Kidney (tissue), 13 donors: ENCODE measurements at regions not wholly inside any gene's neighbourhood (a gene's known extent, or its start where the extent isn't known, plus 50 kb on each side); places are given as distances from the start of the nearest gene placed in this dataset.

ENCODE experiments used
- DNase-seq, 5 donors: peaks; one replicate each; pipeline ENCODE4 v3.0.0-alpha.2; 2013 to 2020
- FAIRE-seq: peaks from 2 replicates; lab custom pipeline; 2012; peaks lifted over from hg19 to GRCh38; lab: Jason Lieb, UNC
- H3K27ac ChIP-seq, 2 donors: one replicate each; pipeline ENCODE4 v1.7.0; 2013; ENCODE audit warnings: low read depth in 2 of 2, low read length in 2 of 2, inconsistent platforms in 1 of 2
- H3K27me3 ChIP-seq: one replicate; pipeline ENCODE4 v1.7.1; 2013; ENCODE audit warnings: low read length, inconsistent platforms; ENCODE audit not compliant: control insufficient read depth, insufficient read depth
- H3K36me3 ChIP-seq, 3 donors: one replicate each; pipeline versions ENCODE4 v1.7.0 to v1.7.1; 2013; ENCODE audit warnings: low read length in 3 of 3, control low read depth in 1 of 3, inconsistent platforms in 1 of 3; ENCODE audit not compliant: insufficient read depth in 3 of 3, control insufficient read depth in 2 of 3
- H3K4me1 ChIP-seq, 3 donors: one replicate each; pipeline versions ENCODE4 v1.7.0 to v1.7.1; 2013; ENCODE audit warnings: low read length in 3 of 3, inconsistent platforms in 1 of 3, low read depth in 1 of 3; ENCODE audit not compliant: control insufficient read depth in 2 of 3, insufficient read depth in 2 of 3
- H3K4me3 ChIP-seq, 3 donors: one replicate each; pipeline versions ENCODE4 v1.7.0 to v1.8.1; 2013; ENCODE audit warnings: low read length in 3 of 3, control low read depth in 1 of 3, inconsistent platforms in 1 of 3
- H3K9ac ChIP-seq, 3 donors: one replicate each; pipeline versions ENCODE4 v1.7.0 to v1.7.1; 2013; ENCODE audit warnings: low read length in 3 of 3, control low read depth in 1 of 3, inconsistent platforms in 1 of 3
- H3K9me3 ChIP-seq, 3 donors: one replicate each; pipeline versions ENCODE4 v1.7.0 to v1.7.1; 2013; ENCODE audit warnings: low read length in 3 of 3, control low read depth in 1 of 3, inconsistent platforms in 1 of 3; ENCODE audit not compliant: control insufficient read depth in 2 of 3, insufficient read depth in 1 of 3
- CTCF ChIP-seq: IDR thresholded peaks from 3 replicates; pipeline ENCODE4 v1.5.1; 2012; ENCODE audit warnings: mild to moderate bottlenecking, moderate library complexity, borderline replicate concordance; ENCODE audit not compliant: insufficient read depth; ENCODE audit errors: extremely low read depth
- intact Hi-C: fragments of 100-400 bp; cut with DNase I; formaldehyde crosslinking; loops from one replicate; pipeline ENCODE4 v1.11.1; 2022
- donor health status: control.
- donor health status: control.
- donor health status: control.
- donor health status: control.
- donor health status: control.
- donor health status: DM: yes; HTN: yes; CAD: no.
- donor health status: Normal renal cell carcinoma (clear cell type).

- H3K27me3 ChIP-seq = no peaks in the 10 kb centered on the region
- H3K36me3 ChIP-seq = no peaks in the 10 kb centered on the region
- no peak overlapping the region for H3K9ac ChIP-seq
- TF ChIP-seq CTCF = no peak
- H3K9me3 ChIP-seq = no peaks in the 10 kb centered on the region
- FAIRE-seq (no peak), DNase-seq (no peak)
- intact Hi-C loops = no loop called here
- no peak overlapping the region for H3K27ac ChIP-seq
- H3K4me1 ChIP-seq = no peaks in the 10 kb centered on the region
- H3K4me3 ChIP-seq = no peak overlapping the region
These were observed 1230.0 kb upstream of the CHAC2 start for GRCh38 chr2:52537588-52537987.

- no peaks in the 10 kb centered on the region for H3K36me3 ChIP-seq
- H3K9me3 ChIP-seq = no peaks in the 10 kb centered on the region
- H3K4me3 ChIP-seq = no peak overlapping the region
- no peaks in the 10 kb centered on the region for H3K4me1 ChIP-seq
- H3K27me3 ChIP-seq = no peaks in the 10 kb centered on the region
- no peak for TF ChIP-seq CTCF
- intact Hi-C loops = no loop called here
- DNase-seq = peak in 1 of 5 donors; percentile 13
- H3K9ac ChIP-seq = no peak overlapping the region
- no peak for FAIRE-seq
- no peak overlapping the region for H3K27ac ChIP-seq
These were observed 1230.6 kb upstream of the CHAC2 start for GRCh38 chr2:52536929-52537460.

- no peak overlapping the region for H3K27ac ChIP-seq
- H3K9me3 ChIP-seq = no peaks in the 10 kb centered on the region
- intact Hi-C loops = no loop called here
- no peak for DNase-seq
- no peak for FAIRE-seq
- no peak for TF ChIP-seq CTCF
- H3K9ac ChIP-seq = no peak overlapping the region
- H3K27me3 ChIP-seq = no peaks in the 10 kb centered on the region
- H3K36me3 ChIP-seq = no peaks in the 10 kb centered on the region
- H3K4me1 ChIP-seq = no peaks in the 10 kb centered on the region
- H3K4me3 ChIP-seq = no peak overlapping the region
These were observed 1234.6 kb upstream of the CHAC2 start for GRCh38 chr2:52532956-52533355.

GRCh38 chr2:52526735-52527134 is 1240.9 kb upstream of the CHAC2 start:
- Histone ChIP-seq H3K9ac (no peak overlapping the region), H3K9me3 (no peaks in the 10 kb centered on the region), H3K27ac (no peak overlapping the region), H3K4me1 (no peaks in the 10 kb centered on the region), H3K27me3 (no peaks in the 10 kb centered on the region), H3K36me3 (no peaks in the 10 kb centered on the region), H3K4me3 (no peak overlapping the region)
- TF ChIP-seq CTCF = no peak
- FAIRE-seq = no peak
- DNase-seq = no peak
- intact Hi-C loops = no loop called here
